WI38 (cell line): ENCODE measurements at regions not wholly inside any gene's neighbourhood (a gene's known extent, or its start where the extent isn't known, plus 50 kb on each side); places are given as distances from the start of the nearest gene placed in this dataset.

ENCODE experiments used
- H3K4me3 ChIP-seq: 2 replicates; pipeline ENCODE4 v1.5.1; 2011; ENCODE audit warnings: low read depth, mild to moderate bottlenecking, control low read depth, low read length
- TF ChIP-seq, protein P1 (sequence below): IDR thresholded peaks from 2 replicates; pipeline ENCODE4 v1.5.1; 2012; ENCODE audit warnings: low read depth, mild to moderate bottlenecking, control low read depth, low read length

GRCh38 chr15:26477044-26477443, 295.8 kb downstream of the GABRB3 start:
- TF ChIP-seq, protein P1, sequence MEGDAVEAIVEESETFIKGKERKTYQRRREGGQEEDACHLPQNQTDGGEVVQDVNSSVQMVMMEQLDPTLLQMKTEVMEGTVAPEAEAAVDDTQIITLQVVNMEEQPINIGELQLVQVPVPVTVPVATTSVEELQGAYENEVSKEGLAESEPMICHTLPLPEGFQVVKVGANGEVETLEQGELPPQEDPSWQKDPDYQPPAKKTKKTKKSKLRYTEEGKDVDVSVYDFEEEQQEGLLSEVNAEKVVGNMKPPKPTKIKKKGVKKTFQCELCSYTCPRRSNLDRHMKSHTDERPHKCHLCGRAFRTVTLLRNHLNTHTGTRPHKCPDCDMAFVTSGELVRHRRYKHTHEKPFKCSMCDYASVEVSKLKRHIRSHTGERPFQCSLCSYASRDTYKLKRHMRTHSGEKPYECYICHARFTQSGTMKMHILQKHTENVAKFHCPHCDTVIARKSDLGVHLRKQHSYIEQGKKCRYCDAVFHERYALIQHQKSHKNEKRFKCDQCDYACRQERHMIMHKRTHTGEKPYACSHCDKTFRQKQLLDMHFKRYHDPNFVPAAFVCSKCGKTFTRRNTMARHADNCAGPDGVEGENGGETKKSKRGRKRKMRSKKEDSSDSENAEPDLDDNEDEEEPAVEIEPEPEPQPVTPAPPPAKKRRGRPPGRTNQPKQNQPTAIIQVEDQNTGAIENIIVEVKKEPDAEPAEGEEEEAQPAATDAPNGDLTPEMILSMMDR = no peak
- H3K4me3 ChIP-seq = no peak overlapping the region

- TF ChIP-seq, protein P1 = no peak
- H3K4me3 ChIP-seq = no peak overlapping the region
These were observed 297.3 kb downstream of the GABRB3 start for GRCh38 chr15:26475554-26475953.

DNA sequence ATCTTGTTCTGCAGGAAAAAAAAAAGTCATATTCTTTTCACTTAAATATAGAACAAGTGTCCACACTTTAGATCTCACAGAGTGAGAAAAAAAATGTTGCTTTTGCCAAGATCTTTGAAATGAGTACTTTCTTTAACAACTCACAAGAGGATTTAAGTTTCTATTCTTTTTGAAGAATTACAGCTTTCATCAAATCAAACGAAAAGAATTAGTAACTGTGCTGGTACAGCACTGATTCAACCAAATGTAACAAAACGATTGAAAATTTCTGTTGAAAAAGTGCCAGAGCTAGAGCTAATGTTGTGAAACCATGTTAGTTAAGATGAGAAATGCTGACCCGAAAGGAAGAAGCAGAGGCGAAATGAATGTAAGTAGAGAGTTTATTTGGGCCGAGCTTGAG, 300.2 kb downstream of the GABRB3 start:
- H3K4me3 ChIP-seq = no peak overlapping the region
- TF ChIP-seq, protein P1 = no peak

- H3K4me3 ChIP-seq = no peak overlapping the region
These were observed 310.8 kb downstream of the GABRB3 start for GRCh38 chr15:26461847-26462608.

GRCh38 chr15:26460165-26460564, 312.7 kb downstream of the GABRB3 start:
- TF ChIP-seq, protein P1 = no peak
- no peak overlapping the region for H3K4me3 ChIP-seq

More at GRCh38 chr15:26461847-26462608, 310.8 kb downstream of the GABRB3 start:
- TF ChIP-seq, protein P1 = no peak

- TF ChIP-seq, protein P1 = no peak
- no peak overlapping the region for H3K4me3 ChIP-seq
These were observed 317.0 kb downstream of the GABRB3 start for GRCh38 chr15:26455828-26456227.

DNA sequence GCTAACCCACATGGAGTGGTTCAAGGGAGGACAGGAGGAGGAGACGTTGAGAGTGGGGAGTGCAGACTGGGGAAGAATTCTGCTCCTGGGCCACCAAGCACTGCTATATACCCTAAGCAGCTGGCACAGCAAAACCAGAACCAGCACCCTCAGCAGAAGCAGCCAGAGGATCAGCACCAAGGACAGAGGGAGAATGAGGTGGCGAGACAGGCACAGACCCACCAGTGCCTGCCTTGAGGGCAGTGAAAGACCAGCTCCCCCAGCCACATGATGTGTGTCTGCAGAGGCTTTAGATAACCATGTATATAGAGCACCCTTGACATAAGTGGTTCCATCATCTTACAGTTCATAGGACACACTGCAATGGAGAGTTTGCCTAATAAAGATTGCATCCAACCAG, 319.0 kb downstream of the GABRB3 start:
- TF ChIP-seq, protein P1 = no peak
- H3K4me3 ChIP-seq = no peak overlapping the region
